ENCODE measurements at regions not wholly inside any gene's neighbourhood (a gene's known extent, or its start where the extent isn't known, plus 50 kb on each side); places are given as distances from the start of the nearest gene placed in this dataset.

DNA sequence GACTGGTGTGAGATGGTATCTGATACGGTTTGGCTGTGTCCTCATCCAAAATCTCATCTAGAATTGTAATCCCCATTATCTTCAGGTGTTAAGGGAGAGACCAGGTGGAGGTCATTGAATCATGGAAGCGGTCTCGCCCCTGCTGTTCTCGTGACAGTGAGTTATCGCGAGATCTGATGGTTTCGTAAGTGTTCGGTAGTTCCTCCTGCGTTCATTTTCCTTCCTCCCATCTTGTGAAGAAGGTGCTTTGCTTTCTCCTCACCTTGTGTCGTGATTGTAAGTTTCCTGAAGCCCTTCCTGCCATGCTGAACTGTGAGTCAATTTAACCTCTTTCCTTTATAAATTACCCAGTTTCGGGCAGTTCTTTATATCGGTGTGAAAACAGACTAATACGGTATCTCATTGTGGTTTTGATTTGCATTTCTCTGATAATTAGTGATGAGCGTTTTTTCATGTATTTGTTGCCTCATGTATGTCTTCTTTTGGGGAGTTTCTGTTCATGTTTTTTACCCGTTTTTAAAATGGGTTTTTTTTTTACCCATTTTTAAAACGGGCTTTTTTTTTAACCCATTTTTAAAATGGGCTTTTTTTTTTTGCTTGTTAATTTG, 102.8 kb upstream of the SLC10A2 start:
- Mint-ChIP-seq H3K36me3 (ENCODE audit: low read depth) (no peaks in the 10 kb centered on the region), H3K4me1 (no peaks in the 10 kb centered on the region), H3K9me3 (peaks cover 8% of the 10 kb centered on the region), H3K27ac (no peak overlapping the region), H3K27me3 (ENCODE audit: low read depth) (peaks cover 5% of the 10 kb centered on the region), H3K4me3 (no peak overlapping the region)
- TF ChIP-seq, protein P1, sequence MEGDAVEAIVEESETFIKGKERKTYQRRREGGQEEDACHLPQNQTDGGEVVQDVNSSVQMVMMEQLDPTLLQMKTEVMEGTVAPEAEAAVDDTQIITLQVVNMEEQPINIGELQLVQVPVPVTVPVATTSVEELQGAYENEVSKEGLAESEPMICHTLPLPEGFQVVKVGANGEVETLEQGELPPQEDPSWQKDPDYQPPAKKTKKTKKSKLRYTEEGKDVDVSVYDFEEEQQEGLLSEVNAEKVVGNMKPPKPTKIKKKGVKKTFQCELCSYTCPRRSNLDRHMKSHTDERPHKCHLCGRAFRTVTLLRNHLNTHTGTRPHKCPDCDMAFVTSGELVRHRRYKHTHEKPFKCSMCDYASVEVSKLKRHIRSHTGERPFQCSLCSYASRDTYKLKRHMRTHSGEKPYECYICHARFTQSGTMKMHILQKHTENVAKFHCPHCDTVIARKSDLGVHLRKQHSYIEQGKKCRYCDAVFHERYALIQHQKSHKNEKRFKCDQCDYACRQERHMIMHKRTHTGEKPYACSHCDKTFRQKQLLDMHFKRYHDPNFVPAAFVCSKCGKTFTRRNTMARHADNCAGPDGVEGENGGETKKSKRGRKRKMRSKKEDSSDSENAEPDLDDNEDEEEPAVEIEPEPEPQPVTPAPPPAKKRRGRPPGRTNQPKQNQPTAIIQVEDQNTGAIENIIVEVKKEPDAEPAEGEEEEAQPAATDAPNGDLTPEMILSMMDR (IDR thresholded peaks at IDR 0.05; ENCODE audit: unreplicated experiment in 3 of 3): no peak

GRCh38 chr13:103164251-103164650, 98.0 kb upstream of the SLC10A2 start:
- peaks cover 5% of the 10 kb centered on the region for H3K27me3 Mint-ChIP-seq (ENCODE audit: low read depth)
- peaks cover 6% of the 10 kb centered on the region for H3K9me3 Mint-ChIP-seq
- TF ChIP-seq, protein P1 (IDR thresholded peaks at IDR 0.05; ENCODE audit: unreplicated experiment in 3 of 3): no peak
- H3K27ac Mint-ChIP-seq: no peak overlapping the region
- no peak overlapping the region for H3K4me3 Mint-ChIP-seq
- no peaks in the 10 kb centered on the region for H3K4me1 Mint-ChIP-seq
- H3K36me3 Mint-ChIP-seq (ENCODE audit: low read depth): no peaks in the 10 kb centered on the region

- H3K9me3 Mint-ChIP-seq: peaks cover 2% of the 10 kb centered on the region
- TF ChIP-seq, protein P1 (IDR thresholded peaks at IDR 0.05; ENCODE audit: unreplicated experiment in 3 of 3): no peak
- H3K27ac Mint-ChIP-seq: no peak overlapping the region
- no peak overlapping the region for H3K4me3 Mint-ChIP-seq
- peaks cover 5% of the 10 kb centered on the region for H3K27me3 Mint-ChIP-seq (ENCODE audit: low read depth)
- H3K36me3 Mint-ChIP-seq (ENCODE audit: low read depth): no peaks in the 10 kb centered on the region
- H3K4me1 Mint-ChIP-seq: no peaks in the 10 kb centered on the region
Observed at GRCh38 chr13:103161476-103161875, 95.3 kb upstream of the SLC10A2 start.

DNA sequence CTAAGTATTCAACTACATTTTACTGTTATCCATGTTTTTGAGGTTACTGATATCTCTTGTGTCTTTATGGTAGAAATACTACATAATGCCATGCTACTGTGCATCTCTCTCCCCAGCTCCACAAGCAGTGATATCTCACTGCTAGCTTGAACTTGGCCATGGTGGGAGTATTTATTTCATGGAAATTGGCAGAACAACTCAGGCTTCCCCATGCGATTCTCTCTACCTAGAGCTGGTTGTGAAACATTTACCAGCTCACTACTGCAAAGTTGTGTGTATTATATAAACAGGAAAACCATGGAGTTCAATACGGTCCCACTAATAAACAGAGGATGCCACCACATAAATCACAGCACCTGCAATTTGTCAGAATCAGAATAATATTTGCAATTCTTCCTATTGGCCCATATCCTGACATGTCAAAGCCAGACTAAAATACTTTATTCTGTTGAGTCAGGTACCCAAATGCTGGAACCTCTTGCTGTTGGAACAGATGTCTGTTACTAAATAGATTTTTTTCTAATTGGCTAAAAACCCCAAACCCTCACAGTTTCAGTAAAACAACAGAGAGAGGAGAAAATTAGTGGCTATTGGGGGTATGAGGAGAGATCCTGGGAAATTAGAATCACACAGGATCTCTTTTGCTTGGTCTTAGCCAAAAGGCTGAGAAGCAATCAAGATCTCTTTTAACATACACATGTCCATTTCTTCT, 91.4 kb upstream of the SLC10A2 start:
- TF ChIP-seq, protein P1 (IDR thresholded peaks at IDR 0.05; ENCODE audit: unreplicated experiment in 3 of 3): no peak
- Mint-ChIP-seq H3K4me3 (no peak overlapping the region), H3K27me3 (ENCODE audit: low read depth) (peaks cover 4% of the 10 kb centered on the region), H3K36me3 (ENCODE audit: low read depth) (no peaks in the 10 kb centered on the region), H3K9me3 (peaks cover 2% of the 10 kb centered on the region), H3K4me1 (peaks cover 4% of the 10 kb centered on the region), H3K27ac (no peak overlapping the region)

GRCh38 chr13:103157016-103157415, 90.8 kb upstream of the SLC10A2 start:
- no peak overlapping the region for H3K27ac Mint-ChIP-seq

More at GRCh38 chr13:103157016-103157415, 90.8 kb upstream of the SLC10A2 start:
- no peak overlapping the region for H3K4me3 Mint-ChIP-seq
- H3K27me3 Mint-ChIP-seq (ENCODE audit: low read depth): peaks cover 4% of the 10 kb centered on the region
- peaks cover under 1% of the 10 kb centered on the region for H3K9me3 Mint-ChIP-seq
- no peaks in the 10 kb centered on the region for H3K36me3 Mint-ChIP-seq (ENCODE audit: low read depth)
- H3K4me1 Mint-ChIP-seq: peaks cover 4% of the 10 kb centered on the region
- TF ChIP-seq, protein P1 (IDR thresholded peaks at IDR 0.05; ENCODE audit: unreplicated experiment in 3 of 3): no peak
